Activated naive CD8-positive, alpha-beta T cell treated with anti-CD3 and anti-CD28 coated beads for 36 hours (primary cell): ENCODE measurements at regions not wholly inside any gene's neighbourhood (a gene's known extent, or its start where the extent isn't known, plus 50 kb on each side); places are given as distances from the start of the nearest gene placed in this dataset.

Source experiments
- DNase-seq: peaks from one replicate; pipeline ENCODE4 v3.0.0; 2021
- H3K27ac Mint-ChIP-seq: one replicate; pipeline ENCODE4 v1.8.0; 2022; ENCODE audit warnings: mild to moderate bottlenecking, moderate library complexity, mixed read lengths
- H3K27me3 Mint-ChIP-seq: one replicate; pipeline ENCODE4 v1.8.0; 2022; ENCODE audit warnings: mild to moderate bottlenecking, mixed read lengths
- H3K36me3 Mint-ChIP-seq: one replicate; pipeline ENCODE4 v1.8.0; 2021; ENCODE audit warnings: mild to moderate bottlenecking, mixed read lengths
- H3K4me1 Mint-ChIP-seq: one replicate; pipeline ENCODE4 v1.8.0; 2021; ENCODE audit warnings: mixed read lengths
- H3K4me3 Mint-ChIP-seq: one replicate; pipeline ENCODE4 v1.8.0; 2022; ENCODE audit warnings: mild to moderate bottlenecking, moderate library complexity, mixed read lengths
- H3K9me3 Mint-ChIP-seq: one replicate; pipeline ENCODE4 v1.8.0; 2022; ENCODE audit warnings: mixed read lengths

- no peak overlapping the region for H3K4me3 Mint-ChIP-seq
- H3K9me3 Mint-ChIP-seq = no peaks in the 10 kb centered on the region
- H3K36me3 Mint-ChIP-seq = no peaks in the 10 kb centered on the region
- H3K27me3 Mint-ChIP-seq = no peaks in the 10 kb centered on the region
- DNase-seq = no peak
- H3K27ac Mint-ChIP-seq = no peak overlapping the region
- no peaks in the 10 kb centered on the region for H3K4me1 Mint-ChIP-seq
These were observed 866.1 kb downstream of the TLE4 start for GRCh38 chr9:80437825-80438224.

DNA sequence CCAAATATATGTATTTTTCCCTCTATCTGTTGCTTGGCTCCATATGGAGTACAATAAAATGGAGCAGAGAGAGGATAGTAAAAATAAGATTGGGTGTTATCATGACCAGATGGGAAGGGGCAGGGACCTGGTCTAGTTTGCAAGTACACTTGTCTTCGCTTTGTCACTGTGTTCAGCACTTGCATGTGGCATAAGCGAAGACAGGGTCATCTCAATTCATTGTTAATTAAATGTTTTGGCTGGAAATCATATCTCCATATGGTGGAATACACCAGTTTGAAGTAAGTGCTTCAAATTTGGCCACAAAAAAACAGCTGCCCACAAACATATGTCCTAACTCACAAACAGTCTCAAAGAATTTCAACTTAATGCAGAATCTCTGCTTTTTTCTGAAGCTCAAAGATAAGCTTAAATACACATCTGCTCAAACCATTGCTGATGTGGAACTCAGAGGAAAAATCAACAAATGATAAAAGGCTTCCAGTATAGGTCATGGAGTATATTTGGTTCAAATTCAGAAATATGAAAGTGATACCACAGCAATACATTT, 865.4 kb downstream of the TLE4 start:
- no peaks in the 10 kb centered on the region for H3K9me3 Mint-ChIP-seq
- no peaks in the 10 kb centered on the region for H3K36me3 Mint-ChIP-seq
- no peak overlapping the region for H3K4me3 Mint-ChIP-seq
- H3K27ac Mint-ChIP-seq = no peak overlapping the region
- DNase-seq = no peak
- H3K27me3 Mint-ChIP-seq = no peaks in the 10 kb centered on the region
- no peaks in the 10 kb centered on the region for H3K4me1 Mint-ChIP-seq

DNA sequence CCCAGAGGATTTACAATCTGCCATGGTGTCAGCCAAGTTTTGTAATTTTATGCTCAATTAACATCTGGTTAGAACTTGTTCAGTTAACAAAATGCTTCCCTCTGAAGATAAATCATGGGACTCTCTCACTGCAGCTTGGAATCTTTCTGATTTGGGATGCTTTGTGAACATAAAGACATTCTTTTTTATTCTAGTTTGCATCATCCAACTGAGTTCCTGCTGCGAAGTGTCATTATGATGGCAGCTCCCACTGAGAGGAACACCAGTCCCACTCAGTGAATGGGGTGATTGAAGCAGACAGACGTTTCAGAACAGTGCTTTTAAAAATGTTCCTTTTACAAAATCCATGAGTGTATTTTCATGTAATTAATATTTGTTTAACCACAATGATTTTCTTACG, 863.8 kb downstream of the TLE4 start:
- H3K36me3 Mint-ChIP-seq = no peaks in the 10 kb centered on the region
- peaks cover 1% of the 10 kb centered on the region for H3K9me3 Mint-ChIP-seq
- H3K4me1 Mint-ChIP-seq = no peaks in the 10 kb centered on the region
- no peak overlapping the region for H3K27ac Mint-ChIP-seq
- no peaks in the 10 kb centered on the region for H3K27me3 Mint-ChIP-seq
- DNase-seq = no peak
- no peak overlapping the region for H3K4me3 Mint-ChIP-seq

GRCh38 chr9:80426992-80427391, 855.2 kb downstream of the TLE4 start:
- Mint-ChIP-seq H3K9me3 (peaks cover 6% of the 10 kb centered on the region), H3K27ac (no peak overlapping the region), H3K36me3 (no peaks in the 10 kb centered on the region), H3K4me1 (no peaks in the 10 kb centered on the region), H3K27me3 (no peaks in the 10 kb centered on the region), H3K4me3 (no peak overlapping the region)
- DNase-seq = no peak

GRCh38 chr9:80417211-80417773, 845.5 kb downstream of the TLE4 start:
- H3K27ac Mint-ChIP-seq = no peak overlapping the region
- no peaks in the 10 kb centered on the region for H3K27me3 Mint-ChIP-seq
- no peaks in the 10 kb centered on the region for H3K36me3 Mint-ChIP-seq
- DNase-seq = no peak
- H3K9me3 Mint-ChIP-seq = peaks cover 32% of the 10 kb centered on the region
- H3K4me1 Mint-ChIP-seq = no peaks in the 10 kb centered on the region
- no peak overlapping the region for H3K4me3 Mint-ChIP-seq

- Mint-ChIP-seq H3K9me3 (no peaks in the 10 kb centered on the region), H3K27ac (no peak overlapping the region)
These were observed 838.3 kb downstream of the TLE4 start for GRCh38 chr9:80410106-80410505.

GRCh38 chr9:80407220-80407619, 835.5 kb downstream of the TLE4 start:
- H3K9me3 Mint-ChIP-seq = no peaks in the 10 kb centered on the region
- no peaks in the 10 kb centered on the region for H3K4me1 Mint-ChIP-seq
- no peak overlapping the region for H3K4me3 Mint-ChIP-seq
- DNase-seq = no peak
- no peaks in the 10 kb centered on the region for H3K27me3 Mint-ChIP-seq
- no peak overlapping the region for H3K27ac Mint-ChIP-seq
- no peaks in the 10 kb centered on the region for H3K36me3 Mint-ChIP-seq

More at GRCh38 chr9:80410106-80410505, 838.3 kb downstream of the TLE4 start:
- H3K4me3 Mint-ChIP-seq = no peak overlapping the region
- H3K27me3 Mint-ChIP-seq = no peaks in the 10 kb centered on the region
- no peak for DNase-seq
- no peaks in the 10 kb centered on the region for H3K4me1 Mint-ChIP-seq
- no peaks in the 10 kb centered on the region for H3K36me3 Mint-ChIP-seq

DNA sequence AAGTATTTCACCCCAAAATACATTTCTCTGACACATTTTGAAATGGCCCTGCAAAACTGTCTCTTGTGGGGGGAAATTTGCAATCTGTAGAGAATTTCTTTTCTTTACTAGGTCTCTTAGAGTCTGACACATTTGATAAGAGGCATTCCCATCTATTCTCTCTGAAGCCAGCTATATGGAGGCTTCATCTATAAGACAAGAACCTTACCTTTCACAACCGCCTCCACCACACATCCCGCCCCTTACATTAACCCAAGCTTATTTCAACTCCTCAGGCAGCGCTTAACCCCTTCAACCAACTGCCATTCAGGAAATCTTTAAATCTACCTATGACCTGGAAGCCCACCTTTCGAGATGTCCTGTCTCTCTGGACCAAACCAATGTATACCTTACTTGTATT, 829.5 kb downstream of the TLE4 start:
- peaks cover 3% of the 10 kb centered on the region for H3K9me3 Mint-ChIP-seq
- H3K27me3 Mint-ChIP-seq = no peaks in the 10 kb centered on the region
- H3K4me3 Mint-ChIP-seq = no peak overlapping the region
- no peaks in the 10 kb centered on the region for H3K4me1 Mint-ChIP-seq
- no peak for DNase-seq
- H3K27ac Mint-ChIP-seq = no peak overlapping the region
- H3K36me3 Mint-ChIP-seq = no peaks in the 10 kb centered on the region

GRCh38 chr9:80400624-80401230, 829.0 kb downstream of the TLE4 start:
- Mint-ChIP-seq H3K4me1 (no peaks in the 10 kb centered on the region), H3K27ac (no peak overlapping the region), H3K9me3 (peaks cover 3% of the 10 kb centered on the region), H3K36me3 (no peaks in the 10 kb centered on the region), H3K4me3 (no peak overlapping the region), H3K27me3 (no peaks in the 10 kb centered on the region)
- DNase-seq = no peak

DNA sequence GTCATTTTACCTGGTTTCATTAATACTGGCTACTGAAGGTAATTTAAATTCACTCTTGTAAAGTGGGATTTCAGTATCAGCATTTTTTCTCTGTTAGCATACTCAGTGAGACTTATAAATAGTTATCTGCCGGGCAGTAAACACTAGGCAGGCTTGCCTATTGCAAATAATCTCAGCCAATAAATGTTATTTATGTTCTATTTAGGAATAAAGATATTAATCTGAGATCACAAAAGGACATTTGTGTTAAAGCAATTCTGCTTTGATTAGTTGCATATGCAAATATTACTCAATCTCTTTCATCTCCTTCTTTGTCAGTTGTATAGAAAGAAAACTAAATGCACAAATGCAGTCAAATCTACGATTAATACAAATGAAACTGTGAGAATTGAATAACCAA, 827.8 kb downstream of the TLE4 start:
- Mint-ChIP-seq H3K4me1 (no peaks in the 10 kb centered on the region), H3K27ac (no peak overlapping the region), H3K9me3 (peaks cover 3% of the 10 kb centered on the region), H3K36me3 (no peaks in the 10 kb centered on the region), H3K4me3 (no peak overlapping the region), H3K27me3 (no peaks in the 10 kb centered on the region)
- no peak for DNase-seq

- H3K27ac Mint-ChIP-seq = no peak overlapping the region
- no peaks in the 10 kb centered on the region for H3K4me1 Mint-ChIP-seq
- H3K9me3 Mint-ChIP-seq = peaks cover 6% of the 10 kb centered on the region
- H3K4me3 Mint-ChIP-seq = no peak overlapping the region
- no peaks in the 10 kb centered on the region for H3K36me3 Mint-ChIP-seq
- no peaks in the 10 kb centered on the region for H3K27me3 Mint-ChIP-seq
- DNase-seq = no peak
These were observed 816.1 kb downstream of the TLE4 start for GRCh38 chr9:80387828-80388227.

- no peak overlapping the region for H3K27ac Mint-ChIP-seq
- H3K4me1 Mint-ChIP-seq = no peaks in the 10 kb centered on the region
- no peaks in the 10 kb centered on the region for H3K27me3 Mint-ChIP-seq
- H3K9me3 Mint-ChIP-seq = no peaks in the 10 kb centered on the region
- no peak overlapping the region for H3K4me3 Mint-ChIP-seq
- H3K36me3 Mint-ChIP-seq = no peaks in the 10 kb centered on the region
- DNase-seq = no peak
These were observed 813.5 kb downstream of the TLE4 start for GRCh38 chr9:80385246-80385645.

GRCh38 chr9:80383331-80383730, 811.6 kb downstream of the TLE4 start:
- no peaks in the 10 kb centered on the region for H3K4me1 Mint-ChIP-seq
- no peaks in the 10 kb centered on the region for H3K9me3 Mint-ChIP-seq
- no peak for DNase-seq
- H3K36me3 Mint-ChIP-seq = no peaks in the 10 kb centered on the region
- no peaks in the 10 kb centered on the region for H3K27me3 Mint-ChIP-seq
- H3K4me3 Mint-ChIP-seq = no peak overlapping the region
- H3K27ac Mint-ChIP-seq = no peak overlapping the region

- no peak overlapping the region for H3K27ac Mint-ChIP-seq
- H3K36me3 Mint-ChIP-seq = no peaks in the 10 kb centered on the region
- H3K27me3 Mint-ChIP-seq = no peaks in the 10 kb centered on the region
- no peak overlapping the region for H3K4me3 Mint-ChIP-seq
- H3K4me1 Mint-ChIP-seq = no peaks in the 10 kb centered on the region
- no peak for DNase-seq
- no peaks in the 10 kb centered on the region for H3K9me3 Mint-ChIP-seq
These were observed 810.6 kb downstream of the TLE4 start for GRCh38 chr9:80382211-80382891.

DNA sequence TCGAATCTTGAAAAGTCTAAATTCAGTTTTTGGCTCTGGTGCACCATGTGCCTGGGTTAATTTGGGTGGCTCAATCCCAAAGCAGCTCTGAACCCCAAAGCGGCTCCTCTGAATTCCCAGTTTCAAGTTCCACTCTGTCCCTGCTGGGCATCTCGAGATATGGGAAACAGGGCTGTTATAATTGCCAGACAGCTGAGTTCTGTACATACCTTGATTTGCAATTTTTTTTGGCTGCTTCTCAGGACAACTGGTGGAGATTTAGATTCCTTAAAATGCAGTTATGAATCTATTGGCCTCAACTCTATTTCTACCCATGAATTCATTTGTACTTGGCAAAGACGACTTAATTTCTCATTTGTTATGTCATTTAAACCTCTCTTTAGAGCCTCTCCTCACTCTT, 808.5 kb downstream of the TLE4 start:
- Mint-ChIP-seq H3K4me1 (no peaks in the 10 kb centered on the region), H3K9me3 (no peaks in the 10 kb centered on the region), H3K27ac (no peak overlapping the region), H3K36me3 (no peaks in the 10 kb centered on the region), H3K4me3 (no peak overlapping the region), H3K27me3 (no peaks in the 10 kb centered on the region)
- no peak for DNase-seq
